H9 (cell line): ENCODE measurements at regions not wholly inside any gene's neighbourhood (a gene's known extent, or its start where the extent isn't known, plus 50 kb on each side); places are given as distances from the start of the nearest gene placed in this dataset.

Experiments
- DNase-seq: peaks from one replicate; pipeline ENCODE4 v3.0.0-alpha.2; 2017
- H2AFZ ChIP-seq: one replicate; pipeline ENCODE4 v1.6.1; 2013; ENCODE audit warnings: mild to moderate bottlenecking, low read length, control low read depth, moderate library complexity
- H2AK5ac ChIP-seq: 2 replicates; pipeline ENCODE4 v1.6.1; 2013; ENCODE audit warnings: low read length, control low read depth, mixed read lengths; ENCODE audit not compliant: insufficient read length
- H2BK120ac ChIP-seq: one replicate; pipeline ENCODE4 v1.6.1; 2013; ENCODE audit warnings: low read depth, mild to moderate bottlenecking, low read length, control low read depth, inconsistent platforms; ENCODE audit not compliant: poor library complexity, severe bottlenecking
- H2BK12ac ChIP-seq: 2 replicates; pipeline ENCODE4 v1.6.1; 2013; ENCODE audit warnings: low read length, control low read depth, mixed read lengths, low read depth; ENCODE audit not compliant: insufficient read length
- H2BK15ac ChIP-seq: 2 replicates; pipeline ENCODE4 v1.6.1; 2013; ENCODE audit warnings: low read depth, low read length, control low read depth
- H2BK20ac ChIP-seq: one replicate; pipeline ENCODE4 v1.6.1; 2013; ENCODE audit warnings: low read depth, mild to moderate bottlenecking, low read length, control low read depth, inconsistent platforms; ENCODE audit not compliant: poor library complexity, severe bottlenecking
- H2BK5ac ChIP-seq: 2 replicates; pipeline ENCODE4 v1.6.1; 2013; ENCODE audit warnings: low read length, control low read depth, mixed read lengths; ENCODE audit not compliant: insufficient read length
- H3K14ac ChIP-seq: 2 replicates; pipeline ENCODE4 v1.6.1; 2013; ENCODE audit warnings: low read length, control low read depth; ENCODE audit not compliant: insufficient read depth
- H3K18ac ChIP-seq: 2 replicates; pipeline ENCODE4 v1.6.1; 2013; ENCODE audit warnings: low read depth, mild to moderate bottlenecking, mixed read lengths, low read length, control low read depth; ENCODE audit not compliant: insufficient read length
- H3K23ac ChIP-seq: 2 replicates; pipeline ENCODE4 v1.6.1; 2013; ENCODE audit warnings: low read length, control low read depth, mixed read lengths, low read depth; ENCODE audit not compliant: insufficient read length
- H3K23me2 ChIP-seq: 2 replicates; pipeline ENCODE4 v1.6.1; 2013; ENCODE audit warnings: low read depth, mild to moderate bottlenecking, mixed read lengths, low read length, control low read depth; ENCODE audit not compliant: insufficient read length, poor library complexity, severe bottlenecking
- H3K27ac ChIP-seq: 2 replicates; pipeline ENCODE4 v1.5.1; 2013; ENCODE audit warnings: low read length, control low read depth, mixed read lengths, low read depth; ENCODE audit not compliant: insufficient read length
- H3K27me3 ChIP-seq: 2 replicates; pipeline ENCODE4 v1.6.1; 2013; ENCODE audit warnings: low read length, control low read depth, inconsistent platforms; ENCODE audit not compliant: insufficient read depth
- H3K4ac ChIP-seq: 2 replicates; pipeline ENCODE4 v1.6.1; 2013; ENCODE audit warnings: low read depth, mild to moderate bottlenecking, control low read depth, inconsistent platforms, low read length, moderate library complexity
- H3K4me1 ChIP-seq: 2 replicates; pipeline ENCODE4 v1.6.1; 2013; ENCODE audit warnings: low read length, control low read depth, inconsistent platforms; ENCODE audit not compliant: insufficient read depth
- H3K4me2 ChIP-seq: 2 replicates; pipeline ENCODE4 v1.6.1; 2013; ENCODE audit warnings: low read length, control low read depth, mixed read lengths; ENCODE audit not compliant: insufficient read length, insufficient read depth
- H3K56ac ChIP-seq: 2 replicates; pipeline ENCODE4 v1.6.1; 2013; ENCODE audit warnings: low read depth, mild to moderate bottlenecking, mixed read lengths, low read length, control low read depth; ENCODE audit not compliant: insufficient read length
- H3K79me1 ChIP-seq: 2 replicates; pipeline ENCODE4 v1.6.1; 2013; ENCODE audit warnings: low read depth, mild to moderate bottlenecking, moderate library complexity, low read length, control low read depth, inconsistent platforms; ENCODE audit not compliant: insufficient read depth, poor library complexity, severe bottlenecking
- H3K79me2 ChIP-seq: 2 replicates; pipeline ENCODE4 v1.6.1; 2013; ENCODE audit warnings: low read length, control low read depth, inconsistent platforms; ENCODE audit not compliant: insufficient read depth
- H3K9ac ChIP-seq: 2 replicates; pipeline ENCODE4 v1.6.1; 2013; ENCODE audit warnings: low read length, control low read depth, mixed read lengths; ENCODE audit not compliant: insufficient read length; ENCODE audit errors: extremely low read depth
- H3K9me3 ChIP-seq: one replicate; pipeline ENCODE4 v1.6.1; 2013; ENCODE audit warnings: low read depth, low read length, inconsistent platforms; ENCODE audit not compliant: control insufficient read depth
- H3T11ph ChIP-seq: one replicate; pipeline ENCODE4 v1.6.1; 2013; ENCODE audit warnings: mild to moderate bottlenecking, low read length, control low read depth, inconsistent platforms
- H4K20me1 ChIP-seq: one replicate; pipeline ENCODE4 v1.6.1; 2013; ENCODE audit not compliant: control insufficient read depth, insufficient read length, insufficient read depth
- H4K5ac ChIP-seq: 2 replicates; pipeline ENCODE4 v1.6.1; 2013; ENCODE audit warnings: low read depth, mild to moderate bottlenecking, mixed read lengths, low read length, control low read depth; ENCODE audit not compliant: insufficient read length
- H4K8ac ChIP-seq: replicated peaks from 2 replicates; pipeline ENCODE4 v1.6.1; 2013; ENCODE audit warnings: low read length, control low read depth, mixed read lengths, low read depth; ENCODE audit not compliant: insufficient read length
- H4K91ac ChIP-seq: 2 replicates; pipeline ENCODE4 v1.6.1; 2013; ENCODE audit warnings: low read depth, mild to moderate bottlenecking, moderate library complexity, mixed read lengths, low read length, control low read depth; ENCODE audit not compliant: insufficient read length
- H3K27ac Mint-ChIP-seq, 3 experiments: 2 replicates in 2 of 3; 3 replicates in 1 of 3; pipeline ENCODE4 v1.8.0; 2020 to 2021; ENCODE audit warnings: mixed read lengths in 3 of 3, mild to moderate bottlenecking in 1 of 3, moderate library complexity in 1 of 3
- H3K27me3 Mint-ChIP-seq: 2 replicates; pipeline ENCODE4 v1.8.0; 2021; ENCODE audit warnings: low read depth, mild to moderate bottlenecking, moderate library complexity, mixed read lengths
- H3K36me3 Mint-ChIP-seq, 3 experiments: 2 replicates in 2 of 3; 3 replicates in 1 of 3; pipeline ENCODE4 v1.8.0; 2020 to 2021; ENCODE audit warnings: low read depth in 3 of 3, mixed read lengths in 3 of 3; ENCODE audit not compliant: insufficient read depth in 1 of 3
- H3K4me1 Mint-ChIP-seq, 2 experiments: 2 replicates each; pipeline ENCODE4 v1.8.0; 2020; ENCODE audit warnings: mixed read lengths in 2 of 2
- H3K4me3 Mint-ChIP-seq, 2 experiments: 2 replicates in 1 of 2; 3 replicates in 1 of 2; pipeline ENCODE4 v1.8.0; 2020 to 2021; ENCODE audit warnings: mild to moderate bottlenecking in 2 of 2, mixed read lengths in 2 of 2, moderate library complexity in 1 of 2
- H3K9me3 Mint-ChIP-seq, 2 experiments: 2 replicates in 1 of 2; 3 replicates in 1 of 2; pipeline ENCODE4 v1.8.0; 2020; ENCODE audit warnings: mild to moderate bottlenecking in 2 of 2, mixed read lengths in 2 of 2, moderate library complexity in 1 of 2
- CTCF ChIP-seq: fragments of 200-600 bp; sonication (generic); conservative IDR thresholded peaks from 3 replicates; pipeline ENCODE4 v1.8.0; 2021; ENCODE audit warnings: antibody characterized with exemption, mild to moderate bottlenecking
- WGBS: extraction: QIAGEN DNeasy Blood & Tissue Kit; methylation state at CpG from one replicate; pipeline ENCODE4 v1.1.7; 2013; ENCODE audit warnings: missing lambda C conversion rate, low lambda C conversion rate, mixed read lengths; ENCODE audit not compliant: insufficient read length; ENCODE audit errors: extremely low coverage; 5-methylcytosine and 5-hydroxymethylcytosine counted together

DNA sequence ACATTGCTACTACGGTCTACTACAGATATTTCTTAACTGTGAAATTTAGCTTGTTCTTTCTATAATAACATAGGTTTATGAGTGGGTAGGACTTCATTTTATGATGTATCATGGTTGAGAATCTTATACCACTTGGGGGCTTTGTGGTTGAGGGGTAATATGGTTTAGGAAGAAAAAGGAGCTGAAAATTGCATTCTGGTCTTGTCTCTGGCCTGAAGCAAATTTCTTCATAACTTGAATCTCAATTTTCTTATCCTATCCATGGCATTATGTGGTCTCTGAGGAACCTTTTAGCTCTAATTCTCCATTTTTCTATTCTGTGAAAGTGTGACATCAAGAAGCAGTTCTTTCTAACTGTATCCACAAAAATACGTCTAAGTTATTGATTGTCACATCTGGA is 341.0 kb downstream of the SOX2 start:
- H3K27me3 ChIP-seq: no peaks in the 10 kb centered on the region
- no peak for DNase-seq
- H3K14ac ChIP-seq: no peak overlapping the region
- H3K4ac ChIP-seq: no peak overlapping the region
- H4K8ac ChIP-seq: no peak overlapping the region
- H4K20me1 ChIP-seq: no peaks in the 10 kb centered on the region
- H3K23ac ChIP-seq: no peak overlapping the region
- TF ChIP-seq CTCF: no peak
- H4K5ac ChIP-seq: no peak overlapping the region
- H3T11ph ChIP-seq: no peak overlapping the region
- Mint-ChIP-seq H3K9me3 (no peaks in the 10 kb centered on the region), H3K36me3 (no peaks in the 10 kb centered on the region), H3K4me3 (no peak overlapping the region), H3K27me3 (no peaks in the 10 kb centered on the region), H3K4me1 (no peaks in the 10 kb centered on the region), H3K27ac (no peak overlapping the region)
- no peaks in the 10 kb centered on the region for H3K79me2 ChIP-seq
- H2BK20ac ChIP-seq: no peak overlapping the region
- no peak overlapping the region for H3K27ac ChIP-seq
- H2BK120ac ChIP-seq: no peak overlapping the region
- H2BK15ac ChIP-seq: no peak overlapping the region
- H3K4me2 ChIP-seq: no peak overlapping the region
- H2AK5ac ChIP-seq: no peak overlapping the region
- no peak overlapping the region for H3K18ac ChIP-seq
- no peaks in the 10 kb centered on the region for H3K23me2 ChIP-seq
- H4K91ac ChIP-seq: no peak overlapping the region
- H3K9ac ChIP-seq: no peak overlapping the region
- H2AFZ ChIP-seq: no peak overlapping the region
- H3K4me1 ChIP-seq: no peaks in the 10 kb centered on the region
- no peak overlapping the region for H3K56ac ChIP-seq
- H3K9me3 ChIP-seq: no peaks in the 10 kb centered on the region
- WGBS: no CpG with 5 or more reads among the region's 2 CpGs
- H2BK12ac ChIP-seq: no peak overlapping the region
- H2BK5ac ChIP-seq: no peak overlapping the region
- H3K79me1 ChIP-seq: no peaks in the 10 kb centered on the region
